Stomach (tissue), 4 donors: ENCODE measurements at regions not wholly inside any gene's neighbourhood (a gene's known extent, or its start where the extent isn't known, plus 50 kb on each side); places are given as distances from the start of the nearest gene placed in this dataset.

Source experiments
- EP300 ChIP-seq: sonication (generic); formaldehyde crosslinking; IDR thresholded peaks from one replicate; pipeline ENCODE4 v1.6.1; 2017; ENCODE audit warnings: antibody characterized with exemption
- POLR2A ChIP-seq, 4 donors: fragments of 450-650 bp; IDR thresholded peaks; one replicate each; pipeline ENCODE4 v1.6.1; 2016; ENCODE audit warnings: antibody characterized with exemption in 4 of 4, control low read depth in 2 of 4, mild to moderate bottlenecking in 1 of 4, moderate library complexity in 1 of 4
- TF ChIP-seq, protein P1 (sequence below), 7 experiments: fragments of 450-650 bp in 4 of 7; fragments of 200-600 bp in 3 of 7; sonication (generic) in 3 of 7; IDR thresholded peaks; one replicate each; pipeline ENCODE4 v1.5.1; 2016 to 2019; ENCODE audit warnings: antibody characterized with exemption in 7 of 7, control low read depth in 2 of 7, mild to moderate bottlenecking in 1 of 7

DNA sequence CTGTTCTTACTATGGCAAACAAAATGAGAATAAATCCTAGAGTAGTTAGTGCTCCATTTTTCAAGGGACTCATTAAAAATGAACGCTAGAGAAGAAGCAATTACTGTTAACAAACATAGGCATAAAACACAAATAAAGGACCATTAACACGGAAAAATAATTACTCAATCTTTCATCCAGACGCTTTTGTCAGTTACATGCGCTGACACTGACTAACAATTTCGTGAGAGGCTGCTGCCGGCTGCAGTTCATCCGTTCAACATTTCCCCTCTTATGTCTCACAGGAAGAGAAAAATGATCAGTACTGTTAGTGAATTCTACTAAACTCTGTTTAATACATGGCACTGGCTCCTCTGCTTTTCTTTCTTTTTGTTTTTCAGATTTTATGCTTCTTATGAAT, 472.7 kb upstream of the FLRT2 start:
- TF ChIP-seq, protein P1, sequence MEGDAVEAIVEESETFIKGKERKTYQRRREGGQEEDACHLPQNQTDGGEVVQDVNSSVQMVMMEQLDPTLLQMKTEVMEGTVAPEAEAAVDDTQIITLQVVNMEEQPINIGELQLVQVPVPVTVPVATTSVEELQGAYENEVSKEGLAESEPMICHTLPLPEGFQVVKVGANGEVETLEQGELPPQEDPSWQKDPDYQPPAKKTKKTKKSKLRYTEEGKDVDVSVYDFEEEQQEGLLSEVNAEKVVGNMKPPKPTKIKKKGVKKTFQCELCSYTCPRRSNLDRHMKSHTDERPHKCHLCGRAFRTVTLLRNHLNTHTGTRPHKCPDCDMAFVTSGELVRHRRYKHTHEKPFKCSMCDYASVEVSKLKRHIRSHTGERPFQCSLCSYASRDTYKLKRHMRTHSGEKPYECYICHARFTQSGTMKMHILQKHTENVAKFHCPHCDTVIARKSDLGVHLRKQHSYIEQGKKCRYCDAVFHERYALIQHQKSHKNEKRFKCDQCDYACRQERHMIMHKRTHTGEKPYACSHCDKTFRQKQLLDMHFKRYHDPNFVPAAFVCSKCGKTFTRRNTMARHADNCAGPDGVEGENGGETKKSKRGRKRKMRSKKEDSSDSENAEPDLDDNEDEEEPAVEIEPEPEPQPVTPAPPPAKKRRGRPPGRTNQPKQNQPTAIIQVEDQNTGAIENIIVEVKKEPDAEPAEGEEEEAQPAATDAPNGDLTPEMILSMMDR (IDR thresholded peaks at IDR 0.05) = no peak
- TF ChIP-seq POLR2A (IDR thresholded peaks at IDR 0.05) (no peak), EP300 (no peak)
